ENCODE measurements at regions not wholly inside any gene's neighbourhood (a gene's known extent, or its start where the extent isn't known, plus 50 kb on each side); places are given as distances from the start of the nearest gene placed in this dataset.

GRCh38 chr2:45334205-45334604 lies 276.9 kb downstream of the SRBD1 start:
- TF ChIP-seq POLR2A (IDR thresholded peaks at IDR 0.05): no peak
- no peak for TF ChIP-seq CTCF (IDR thresholded peaks at IDR 0.05)
